ENCODE measurements at regions not wholly inside any gene's neighbourhood (a gene's known extent, or its start where the extent isn't known, plus 50 kb on each side); places are given as distances from the start of the nearest gene placed in this dataset.

- DNase-seq (ENCODE audit: low read depth in 2 of 2), result no peak
Measured at GRCh38 chr6:108734271-108734922, 113.8 kb upstream of the ARMC2 start.

DNA sequence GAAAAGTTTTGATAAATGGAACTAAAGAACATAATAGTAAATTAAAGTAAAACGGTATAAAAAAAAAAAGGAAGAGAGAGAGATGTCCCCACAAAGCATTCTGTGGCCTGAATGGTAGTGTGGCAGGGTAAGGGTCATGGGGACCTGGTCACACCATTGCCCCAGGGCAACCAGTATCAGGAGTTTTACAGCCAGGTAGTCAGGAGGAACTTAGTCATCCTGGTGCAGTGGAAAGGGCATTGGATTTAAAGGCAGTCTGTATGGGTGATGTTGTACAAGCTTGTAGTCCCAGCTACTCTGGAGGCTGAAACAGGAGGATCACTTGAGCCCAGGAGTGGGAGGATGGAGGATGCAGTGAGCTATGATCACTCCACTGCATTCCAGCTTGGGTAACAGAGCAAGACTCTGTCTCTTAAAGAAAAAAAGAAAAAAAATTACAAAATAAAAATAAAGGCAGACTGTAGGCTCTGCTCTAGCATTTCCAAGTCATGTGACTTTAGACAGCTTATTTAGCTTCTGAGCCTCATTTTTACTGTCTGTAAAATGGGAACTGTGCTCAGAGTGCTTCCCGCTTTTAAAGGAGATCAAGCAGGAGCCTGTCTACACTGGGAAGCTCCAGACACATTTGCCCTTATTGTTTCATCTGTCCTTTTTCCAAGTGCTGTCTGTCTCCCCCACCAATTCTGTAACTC, 112.8 kb upstream of the ARMC2 start:
- DNase-seq (ENCODE audit: low read depth in 2 of 2), result no peak

- DNase-seq (ENCODE audit: low read depth in 2 of 2), result no peak
Measured at GRCh38 chr6:108736002-108736361, 112.2 kb upstream of the ARMC2 start.

DNA sequence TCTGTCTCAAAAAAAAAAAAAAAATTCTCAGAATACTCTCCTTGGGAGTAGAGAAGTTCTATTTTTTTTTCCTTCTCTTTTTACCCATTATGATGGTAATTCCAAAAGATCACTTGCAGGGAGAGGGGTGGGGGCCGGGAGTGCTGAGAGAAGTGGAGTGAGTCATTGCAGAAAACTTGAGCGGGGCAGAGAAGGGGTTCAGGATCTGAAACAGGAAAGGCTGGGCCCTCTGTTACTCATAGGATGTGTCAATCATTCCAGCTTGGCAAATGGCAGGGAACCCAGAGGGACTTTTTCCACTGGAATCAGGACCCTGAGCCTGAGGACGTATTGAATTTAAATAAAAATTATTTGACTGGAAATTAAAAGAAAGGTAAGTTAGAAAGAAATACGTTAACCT, 111.4 kb upstream of the ARMC2 start:
- no peak for DNase-seq (ENCODE audit: low read depth in 2 of 2)

- DNase-seq (ENCODE audit: low read depth in 2 of 2), result peak; percentile 13 to 35
Measured at GRCh38 chr6:108737594-108738546, 110.4 kb upstream of the ARMC2 start.

GRCh38 chr6:108738684-108739416, 109.4 kb upstream of the ARMC2 start:
- no peak for DNase-seq (ENCODE audit: low read depth in 2 of 2)

GRCh38 chr6:108739496-108740330, 108.5 kb upstream of the ARMC2 start:
- no peak for DNase-seq (ENCODE audit: low read depth in 2 of 2)

GRCh38 chr6:108741331-108741989, 106.8 kb upstream of the ARMC2 start:
- DNase-seq (ENCODE audit: low read depth in 2 of 2), result no peak

- no peak for DNase-seq (ENCODE audit: low read depth in 2 of 2)
Measured at GRCh38 chr6:108742041-108742440, 106.2 kb upstream of the ARMC2 start.

DNA sequence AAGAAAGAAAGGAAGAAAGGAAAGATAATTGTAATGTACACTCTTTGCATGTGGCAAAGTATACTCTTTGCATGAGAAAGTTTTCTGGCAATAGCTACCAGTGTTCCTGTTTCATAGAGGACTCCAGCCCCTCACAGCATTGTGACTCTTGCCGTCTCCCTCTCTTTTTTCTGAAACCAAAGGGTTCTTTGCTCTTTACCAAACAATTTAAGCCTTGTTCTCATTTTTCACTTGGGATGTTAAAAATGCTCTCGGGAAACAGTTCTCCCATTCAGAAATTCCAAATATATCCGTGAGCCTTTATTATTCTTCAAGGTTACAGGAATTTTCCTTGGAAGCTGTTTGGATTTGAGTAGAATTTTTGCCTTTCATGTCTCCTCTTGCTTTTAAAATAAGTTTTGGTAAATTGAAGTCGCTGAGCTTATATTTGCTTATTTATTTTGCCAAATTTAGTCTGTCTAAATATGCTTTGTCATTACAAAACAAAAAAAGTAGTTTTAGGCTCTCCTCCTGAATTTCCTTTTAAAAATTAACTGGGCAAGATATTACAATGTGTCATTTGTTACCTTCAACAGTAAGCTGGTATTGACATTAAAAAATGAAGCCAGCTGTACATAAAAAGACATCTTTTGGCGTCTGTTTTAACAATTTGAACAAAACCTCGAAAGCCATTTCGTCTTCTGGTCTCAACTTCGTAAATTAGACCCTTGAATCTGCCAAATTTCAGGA, 103.8 kb upstream of the ARMC2 start:
- DNase-seq (ENCODE audit: low read depth in 2 of 2), result no peak

GRCh38 chr6:108744996-108745395, 103.2 kb upstream of the ARMC2 start:
- no peak for DNase-seq (ENCODE audit: low read depth in 2 of 2)

DNA sequence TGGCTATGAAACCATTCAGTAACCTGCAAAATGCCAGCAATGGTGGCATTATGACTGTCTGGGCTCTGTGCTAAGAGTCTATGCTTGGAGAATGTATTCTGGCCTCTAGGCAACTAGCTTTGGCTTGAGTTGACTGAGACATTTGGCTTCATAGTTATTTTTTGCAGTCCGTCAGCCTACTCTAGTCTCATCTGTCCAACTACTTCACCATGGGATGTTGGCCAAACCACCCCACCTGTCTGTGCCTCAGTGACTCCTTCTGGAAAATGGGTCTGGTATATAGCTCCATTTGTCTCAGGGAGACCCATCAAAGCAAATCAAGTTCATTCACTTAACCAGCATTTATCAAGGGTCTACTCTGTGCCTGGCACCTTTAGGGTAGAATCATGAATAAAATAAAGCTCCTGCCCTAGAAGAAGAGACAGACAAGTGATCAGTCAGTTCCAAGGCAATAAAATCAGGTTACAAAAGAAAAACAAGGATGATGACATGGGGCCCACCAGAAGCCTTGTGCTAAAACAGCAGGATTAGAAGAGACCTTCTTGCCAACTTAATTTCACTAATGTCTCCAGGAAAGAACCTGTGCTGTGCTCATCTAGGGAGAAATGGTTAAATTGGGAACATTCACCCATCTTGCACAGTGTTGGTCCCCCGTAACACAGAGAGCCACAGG, 102.4 kb upstream of the ARMC2 start:
- DNase-seq (ENCODE audit: low read depth in 2 of 2), result no peak

DNA sequence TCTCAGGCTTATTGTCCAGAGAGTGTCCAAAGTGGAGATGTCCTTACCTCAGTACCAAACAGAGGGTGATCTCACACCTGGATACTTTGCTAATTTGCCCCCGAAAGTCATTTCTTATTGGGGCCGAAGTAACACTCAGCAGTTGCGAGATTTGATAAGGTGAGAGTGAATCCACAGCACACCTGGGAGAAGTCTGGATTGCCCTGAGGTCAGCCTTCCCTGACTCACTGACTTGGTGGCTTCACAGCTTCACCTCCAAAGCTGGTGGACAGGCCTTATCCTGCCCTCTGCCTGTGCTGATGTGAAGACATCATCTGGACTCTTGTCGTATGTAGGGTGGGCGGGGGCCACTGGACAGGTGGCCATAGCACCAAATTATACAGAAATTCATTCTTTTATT, 101.9 kb upstream of the ARMC2 start:
- no peak for DNase-seq (ENCODE audit: low read depth in 2 of 2)

- DNase-seq (ENCODE audit: low read depth in 2 of 2), result no peak
Measured at GRCh38 chr6:108746836-108747575, 101.2 kb upstream of the ARMC2 start.

DNA sequence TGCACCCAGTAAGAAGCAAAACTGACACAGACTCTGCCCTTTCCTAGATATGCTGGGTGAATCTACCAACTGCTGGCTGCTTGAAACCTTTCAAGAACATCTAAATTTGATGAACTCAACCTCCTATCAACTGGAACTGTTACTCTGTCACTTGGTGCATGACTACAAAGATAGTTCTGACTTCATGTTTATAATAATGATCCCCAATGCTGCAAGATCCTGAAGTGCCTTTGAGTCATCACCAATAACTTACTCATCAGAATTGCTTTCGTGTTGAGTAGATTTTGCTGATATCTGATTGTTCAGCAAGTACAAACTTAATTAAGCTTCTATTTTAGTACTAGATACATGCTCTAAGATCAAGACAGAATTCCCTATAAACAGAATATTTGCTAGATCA, 100.2 kb upstream of the ARMC2 start:
- DNase-seq (ENCODE audit: low read depth in 2 of 2), result no peak

- no peak for DNase-seq (ENCODE audit: low read depth in 2 of 2)
Measured at GRCh38 chr6:108748959-108749358, 99.3 kb upstream of the ARMC2 start.

DNA sequence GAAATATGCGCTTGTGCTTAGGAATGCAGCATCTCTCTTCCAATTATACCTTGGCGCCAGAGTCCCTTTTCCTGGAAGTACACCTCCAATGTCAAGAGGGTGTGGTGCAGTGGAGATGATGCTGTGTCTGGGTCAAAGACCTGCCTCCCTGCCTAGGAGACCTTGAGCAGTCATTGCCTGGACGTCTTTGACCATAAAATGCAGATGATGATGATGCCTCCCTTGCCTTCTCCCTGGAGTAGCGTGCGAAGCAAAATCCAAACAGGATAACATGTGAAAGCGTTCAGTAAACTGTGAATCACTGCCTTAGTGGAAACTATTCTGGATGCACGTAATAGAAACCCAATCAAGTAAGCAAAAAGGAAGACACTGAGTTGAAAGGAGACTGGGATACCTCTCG, 97.4 kb upstream of the ARMC2 start:
- DNase-seq (ENCODE audit: low read depth in 2 of 2), result no peak

- no peak for DNase-seq (ENCODE audit: low read depth in 2 of 2)
Measured at GRCh38 chr6:108751282-108751681, 96.9 kb upstream of the ARMC2 start.

Data from stimulated activated CD4-positive, alpha-beta T cell treated with anti-CD3 and anti-CD28 coated beads, Interleukin-15, amount 100 ng/mL, for 48 hours (primary cell).